ENCODE measurements at regions not wholly inside any gene's neighbourhood (a gene's known extent, or its start where the extent isn't known, plus 50 kb on each side); places are given as distances from the start of the nearest gene placed in this dataset.

DNA sequence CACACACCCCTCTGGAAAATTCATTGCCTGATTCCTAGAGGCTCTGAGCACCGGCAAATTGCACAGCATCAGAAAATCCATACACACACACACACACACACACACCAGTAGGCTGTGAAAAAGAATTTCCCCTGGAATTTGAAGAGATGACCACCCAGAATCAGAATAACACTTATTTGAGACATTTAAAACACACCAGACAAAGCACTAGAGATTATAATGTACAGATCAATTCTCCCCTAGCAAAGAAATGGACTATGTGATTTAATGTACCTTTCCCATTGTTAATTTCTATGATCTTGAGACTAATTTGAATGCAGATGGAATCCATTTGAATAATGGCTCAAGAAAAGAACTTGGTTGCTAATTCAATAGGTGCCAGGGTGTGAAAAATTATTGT, 399.3 kb downstream of the HNRNPD start:
- TF ChIP-seq, protein P1, sequence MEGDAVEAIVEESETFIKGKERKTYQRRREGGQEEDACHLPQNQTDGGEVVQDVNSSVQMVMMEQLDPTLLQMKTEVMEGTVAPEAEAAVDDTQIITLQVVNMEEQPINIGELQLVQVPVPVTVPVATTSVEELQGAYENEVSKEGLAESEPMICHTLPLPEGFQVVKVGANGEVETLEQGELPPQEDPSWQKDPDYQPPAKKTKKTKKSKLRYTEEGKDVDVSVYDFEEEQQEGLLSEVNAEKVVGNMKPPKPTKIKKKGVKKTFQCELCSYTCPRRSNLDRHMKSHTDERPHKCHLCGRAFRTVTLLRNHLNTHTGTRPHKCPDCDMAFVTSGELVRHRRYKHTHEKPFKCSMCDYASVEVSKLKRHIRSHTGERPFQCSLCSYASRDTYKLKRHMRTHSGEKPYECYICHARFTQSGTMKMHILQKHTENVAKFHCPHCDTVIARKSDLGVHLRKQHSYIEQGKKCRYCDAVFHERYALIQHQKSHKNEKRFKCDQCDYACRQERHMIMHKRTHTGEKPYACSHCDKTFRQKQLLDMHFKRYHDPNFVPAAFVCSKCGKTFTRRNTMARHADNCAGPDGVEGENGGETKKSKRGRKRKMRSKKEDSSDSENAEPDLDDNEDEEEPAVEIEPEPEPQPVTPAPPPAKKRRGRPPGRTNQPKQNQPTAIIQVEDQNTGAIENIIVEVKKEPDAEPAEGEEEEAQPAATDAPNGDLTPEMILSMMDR (IDR thresholded peaks at IDR 0.05): no peak
- no peak for TF ChIP-seq EZH2 (IDR thresholded peaks at IDR 0.05; ENCODE audit: borderline replicate concordance, insufficient read depth, low read depth, low read length, poor library complexity, severe bottlenecking)
- Mint-ChIP-seq H3K27ac (no peak overlapping the region), H3K9me3 (ENCODE audit: insufficient read depth) (no peaks in the 10 kb centered on the region), H3K27me3 (peaks cover 13% of the 10 kb centered on the region), H3K4me1 (peaks cover 11% of the 10 kb centered on the region), H3K4me3 (no peak overlapping the region)
- ChIA-PET POLR2A (no interaction called here), CTCF (no interaction called here)
- Histone ChIP-seq H3K27ac (ENCODE audit: low read length in 2 of 2) (no peak overlapping the region), H3K4me2 (replicated peaks; ENCODE audit: low read depth, low read length, poor library complexity, severe bottlenecking) (no peak overlapping the region), H4K20me1 (ENCODE audit: control insufficient read depth, insufficient read depth, low read length, poor library complexity, severe bottlenecking) (no peaks in the 10 kb centered on the region), H3K4me1 (ENCODE audit: control insufficient read depth in 2 of 2, insufficient read depth in 2 of 2, low read length in 2 of 2) (peaks cover 10 to 12% of the 10 kb centered on the region in 2 donors), H3K9ac (ENCODE audit: low read length) (no peak overlapping the region), H3K36me3 (replicated peaks in 1 of 2; ENCODE audit: control extremely low read depth in 1 of 2, control insufficient read depth in 1 of 2, extremely low read depth in 1 of 2, insufficient read depth in 2 of 2, low read length in 1 of 2) (no peaks in the 10 kb centered on the region), H3K79me2 (ENCODE audit: control insufficient read depth, insufficient read depth, low read length) (no peaks in the 10 kb centered on the region), H3K4me3 (ENCODE audit: control extremely low read depth in 1 of 5, extremely low read depth in 1 of 5, insufficient read depth in 1 of 5, low read depth in 2 of 5, low read length in 4 of 5) (no peak overlapping the region), H3K27me3 (replicated peaks in 1 of 4; ENCODE audit: control extremely low read depth in 1 of 4, control insufficient read depth in 3 of 4, insufficient read depth in 4 of 4, low read length in 3 of 4) (no peaks in the 10 kb centered on the region), H3K9me3 (ENCODE audit: control extremely low read depth in 1 of 3, control insufficient read depth in 2 of 3, insufficient read depth in 1 of 3, low read length in 2 of 3) (no peaks in the 10 kb centered on the region), H2AFZ (ENCODE audit: insufficient read depth, low read depth, low read length, poor library complexity, severe bottlenecking) (no peak overlapping the region)
- intact Hi-C loops (cut with micrococcal nuclease): no loop called here
- DNase-seq: no peak
- WGBS (ENCODE audit: insufficient coverage): 100% methylated on average over 1 of the region's 1 CpG
- no peak for ATAC-seq (ENCODE audit: low read depth)

DNA sequence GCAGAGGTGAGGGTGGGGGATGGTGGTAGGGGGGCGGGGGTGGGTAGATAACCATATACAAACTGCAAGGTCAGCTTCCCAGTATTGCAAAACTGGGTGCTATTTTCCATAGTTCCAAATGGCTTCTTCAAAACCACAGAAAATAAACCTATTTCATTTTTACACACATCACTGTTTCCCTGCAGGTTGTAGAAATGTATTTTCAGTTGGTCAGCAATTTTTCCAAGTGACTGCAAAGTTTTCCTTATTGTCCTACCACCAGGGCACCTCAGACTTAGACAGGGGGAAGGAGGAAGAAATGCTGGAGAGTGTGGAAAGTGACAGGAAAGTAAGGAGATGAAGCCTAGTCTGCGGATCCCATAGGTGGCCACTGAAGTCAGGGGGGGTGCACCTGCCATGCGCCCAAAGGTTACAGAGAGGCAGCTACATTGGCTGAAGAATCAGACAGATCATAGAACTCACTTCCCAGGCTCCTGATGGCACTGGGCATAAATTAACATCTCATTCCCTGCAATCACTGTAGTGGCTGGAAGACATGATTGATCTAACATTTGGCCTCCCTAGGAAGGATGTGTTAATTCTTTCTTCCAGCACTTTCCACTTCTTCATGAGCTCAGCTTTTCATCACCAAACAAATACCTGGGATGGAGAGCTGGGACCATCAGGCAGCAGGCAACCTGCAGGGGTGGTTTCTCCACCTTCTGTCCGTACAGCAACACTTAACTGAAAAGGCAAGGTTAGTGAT, 402.0 kb downstream of the HNRNPD start:
- Histone ChIP-seq H3K79me2 (ENCODE audit: control insufficient read depth, insufficient read depth, low read length) (no peaks in the 10 kb centered on the region), H3K4me1 (ENCODE audit: control insufficient read depth in 2 of 2, insufficient read depth in 2 of 2, low read length in 2 of 2) (peaks cover under 1 to 2% of the 10 kb centered on the region in 2 donors), H3K9me3 (ENCODE audit: control extremely low read depth in 1 of 3, control insufficient read depth in 2 of 3, insufficient read depth in 1 of 3, low read length in 2 of 3) (no peaks in the 10 kb centered on the region), H3K36me3 (replicated peaks in 1 of 2; ENCODE audit: control extremely low read depth in 1 of 2, control insufficient read depth in 1 of 2, extremely low read depth in 1 of 2, insufficient read depth in 2 of 2, low read length in 1 of 2) (no peaks in the 10 kb centered on the region), H3K27me3 (replicated peaks in 1 of 4; ENCODE audit: control extremely low read depth in 1 of 4, control insufficient read depth in 3 of 4, insufficient read depth in 4 of 4, low read length in 3 of 4) (no peaks in the 10 kb centered on the region), H3K27ac (ENCODE audit: low read length in 2 of 2) (no peak overlapping the region), H3K4me3 (ENCODE audit: control extremely low read depth in 1 of 5, extremely low read depth in 1 of 5, insufficient read depth in 1 of 5, low read depth in 2 of 5, low read length in 4 of 5) (no peak overlapping the region), H2AFZ (ENCODE audit: insufficient read depth, low read depth, low read length, poor library complexity, severe bottlenecking) (no peak overlapping the region), H3K9ac (ENCODE audit: low read length) (no peak overlapping the region), H3K4me2 (replicated peaks; ENCODE audit: low read depth, low read length, poor library complexity, severe bottlenecking) (no peak overlapping the region), H4K20me1 (ENCODE audit: control insufficient read depth, insufficient read depth, low read length, poor library complexity, severe bottlenecking) (no peaks in the 10 kb centered on the region)
- no peak overlapping the region for H3K4me3 Mint-ChIP-seq
- TF ChIP-seq, protein P1 (IDR thresholded peaks at IDR 0.05): no peak
- TF ChIP-seq EZH2 (IDR thresholded peaks at IDR 0.05; ENCODE audit: borderline replicate concordance, insufficient read depth, low read depth, low read length, poor library complexity, severe bottlenecking): no peak
- H3K27me3 Mint-ChIP-seq: peaks cover 16% of the 10 kb centered on the region
- POLR2A ChIA-PET: no interaction called here
- CTCF ChIA-PET: no interaction called here
- intact Hi-C loops (cut with micrococcal nuclease): no loop called here
- ATAC-seq (ENCODE audit: low read depth) (no peak), DNase-seq (no peak)
- no peaks in the 10 kb centered on the region for H3K4me1 Mint-ChIP-seq
- H3K27ac Mint-ChIP-seq: no peak overlapping the region
- 83% methylated on average over 1 of the region's 4 CpGs for WGBS (ENCODE audit: insufficient coverage)
- H3K9me3 Mint-ChIP-seq (ENCODE audit: insufficient read depth): no peaks in the 10 kb centered on the region
